ENCODE measurements at regions not wholly inside any gene's neighbourhood (a gene's known extent, or its start where the extent isn't known, plus 50 kb on each side); places are given as distances from the start of the nearest gene placed in this dataset.

GRCh38 chr4:19944806-19945205, 306.9 kb upstream of the SLIT2 start:
- TF ChIP-seq CTCF (conservative IDR thresholded peaks at IDR 0.05; ENCODE audit: low read length) (no peak), EZH2phosphoT487 (IDR thresholded peaks at IDR 0.05; ENCODE audit: borderline replicate concordance) (no peak)

All from Loucy (cell line).